ENCODE measurements at regions not wholly inside any gene's neighbourhood (a gene's known extent, or its start where the extent isn't known, plus 50 kb on each side); places are given as distances from the start of the nearest gene placed in this dataset.

GRCh38 chr2:12616456-12617156 lies 100.1 kb upstream of the TRIB2 start:
- TF ChIP-seq CTCF (IDR thresholded peaks at IDR 0.05) (no peak), POLR2A (IDR thresholded peaks at IDR 0.05) (no peak)
